SK-N-SH treated with all-trans-retinoic acid at 6 μM for 48 hours (cell line): ENCODE measurements at regions not wholly inside any gene's neighbourhood (a gene's known extent, or its start where the extent isn't known, plus 50 kb on each side); places are given as distances from the start of the nearest gene placed in this dataset.

Experiments used
- ATAC-seq: fragments of 200-7000 bp; cut with Tn5 transposase; 3 replicates; pipeline ENCODE4 v1.9.1; 2020; ENCODE audit warnings: mild to moderate bottlenecking, moderate library complexity
- ARNTL ChIP-seq: fragments of 450-650 bp; formaldehyde crosslinking; IDR thresholded peaks from 2 replicates; pipeline ENCODE4 v1.5.0; 2020; ENCODE audit warnings: low read depth, mild to moderate bottlenecking, moderate library complexity, borderline replicate concordance
- BACH2 ChIP-seq: fragments of 250-450 bp; sonication (Bioruptor Pico); IDR thresholded peaks from 2 replicates; pipeline ENCODE4 v1.9.0; 2021; ENCODE audit warnings: mild to moderate bottlenecking, borderline replicate concordance
- CREB5 ChIP-seq: fragments of 250-450 bp; sonication (Bioruptor Pico); IDR thresholded peaks from 2 replicates; pipeline ENCODE4 v1.5.1; 2020; ENCODE audit warnings: low read depth, mild to moderate bottlenecking, moderate library complexity
- CSDC2 ChIP-seq: fragments of 250-450 bp; sonication (Bioruptor Pico); IDR thresholded peaks from 2 replicates; pipeline ENCODE4 v1.5.0; 2020; ENCODE audit warnings: mild to moderate bottlenecking, moderate library complexity
- CSRNP3 ChIP-seq: fragments of 250-450 bp; sonication (Bioruptor Pico); IDR thresholded peaks from 2 replicates; pipeline ENCODE4 v1.5.1; 2021; ENCODE audit warnings: mild to moderate bottlenecking, moderate library complexity
- GLIS3 ChIP-seq: fragments of 250-450 bp; sonication (Bioruptor Pico); IDR thresholded peaks from 2 replicates; pipeline ENCODE4 v1.5.0; 2020; ENCODE audit warnings: mild to moderate bottlenecking, moderate library complexity
- ISL1 ChIP-seq: fragments of 250-450 bp; sonication (Bioruptor Pico); IDR thresholded peaks from 2 replicates; pipeline ENCODE4 v2.1.2; 2022; ENCODE audit warnings: mild to moderate bottlenecking, moderate library complexity
- OSR1 ChIP-seq: fragments of 250-450 bp; sonication (Bioruptor Pico); IDR thresholded peaks from 2 replicates; pipeline ENCODE4 v1.8.0; 2022; ENCODE audit warnings: moderate library complexity, mild to moderate bottlenecking, inconsistent platforms
- PATZ1 ChIP-seq: fragments of 250-450 bp; sonication (Bioruptor Pico); IDR thresholded peaks from 2 replicates; pipeline ENCODE4 v1.8.0; 2020; ENCODE audit warnings: mild to moderate bottlenecking, moderate library complexity, borderline replicate concordance
- POU6F1 ChIP-seq: fragments of 250-450 bp; sonication (Bioruptor Pico); IDR thresholded peaks from 2 replicates; pipeline ENCODE4 v1.8.0; 2021; ENCODE audit warnings: low read depth, mild to moderate bottlenecking, moderate library complexity, borderline replicate concordance
- PPARA ChIP-seq: fragments of 250-450 bp; sonication (Bioruptor Pico); IDR thresholded peaks from 2 replicates; pipeline ENCODE4 v1.5.0; 2020; ENCODE audit warnings: mild to moderate bottlenecking, borderline replicate concordance
- RARB ChIP-seq: fragments of 250-450 bp; sonication (Bioruptor Pico); IDR thresholded peaks from 2 replicates; pipeline ENCODE4 v1.8.0; 2021; ENCODE audit warnings: mild to moderate bottlenecking, moderate library complexity
- SNAI2 ChIP-seq: fragments of 250-450 bp; sonication (Bioruptor Pico); IDR thresholded peaks from 2 replicates; pipeline ENCODE4 v1.5.0; 2020; ENCODE audit warnings: mild to moderate bottlenecking, moderate library complexity
- TCF4 ChIP-seq: fragments of 250-450 bp; sonication (Bioruptor Pico); IDR thresholded peaks from 2 replicates; pipeline ENCODE4 v1.8.0; 2021; ENCODE audit warnings: mild to moderate bottlenecking, moderate library complexity, borderline replicate concordance
- TOX ChIP-seq: fragments of 250-450 bp; sonication (Bioruptor Pico); IDR thresholded peaks from 2 replicates; pipeline ENCODE4 v1.8.0; 2021; ENCODE audit warnings: mild to moderate bottlenecking, moderate library complexity, borderline replicate concordance
- TSHZ2 ChIP-seq: fragments of 250-450 bp; sonication (Bioruptor Pico); IDR thresholded peaks from 2 replicates; pipeline ENCODE4 v1.5.0; 2020; ENCODE audit warnings: mild to moderate bottlenecking, moderate library complexity
- ZFP3 ChIP-seq: fragments of 250-450 bp; sonication (Bioruptor Pico); IDR thresholded peaks from 2 replicates; pipeline ENCODE4 v1.5.0; 2020; ENCODE audit warnings: mild to moderate bottlenecking, moderate library complexity
- ZFP30 ChIP-seq: fragments of 450-650 bp; formaldehyde crosslinking; IDR thresholded peaks from 2 replicates; pipeline ENCODE4 v1.5.0; 2022; ENCODE audit warnings: mild to moderate bottlenecking, moderate library complexity
- ZNF70 ChIP-seq: fragments of 450-650 bp; formaldehyde crosslinking; IDR thresholded peaks from 2 replicates; pipeline ENCODE4 v1.5.0; 2020; ENCODE audit warnings: mild to moderate bottlenecking, moderate library complexity
- ZNF8 ChIP-seq: fragments of 450-650 bp; formaldehyde crosslinking; IDR thresholded peaks from 2 replicates; pipeline ENCODE4 v1.5.0; 2020; ENCODE audit warnings: mild to moderate bottlenecking, moderate library complexity

GRCh38 chr5:84650429-84650828, 265.7 kb upstream of the EDIL3 start:
- TF ChIP-seq TSHZ2 (CRISPR knock-in tag), result no peak
- no peak for TF ChIP-seq CSDC2 (CRISPR knock-in tag)
- no peak for TF ChIP-seq GLIS3 (CRISPR knock-in tag)
- no peak for TF ChIP-seq ISL1 (CRISPR knock-in tag)
- TF ChIP-seq ZFP3 (CRISPR knock-in tag), result no peak
- no peak for TF ChIP-seq POU6F1 (CRISPR knock-in tag)
- TF ChIP-seq ZFP30 (CRISPR knock-in tag), result no peak
- no peak for TF ChIP-seq CREB5
- TF ChIP-seq RARB (CRISPR knock-in tag), result no peak
- TF ChIP-seq OSR1 (CRISPR knock-in tag), result no peak
- TF ChIP-seq BACH2 (CRISPR knock-in tag), result no peak
- TF ChIP-seq PPARA (CRISPR knock-in tag), result no peak
- TF ChIP-seq ARNTL (CRISPR knock-in tag), result no peak
- no peak for TF ChIP-seq TOX (CRISPR knock-in tag)
- no peak for TF ChIP-seq SNAI2 (CRISPR knock-in tag)
- no peak for TF ChIP-seq TCF4 (CRISPR knock-in tag)
- TF ChIP-seq ZNF8 (CRISPR knock-in tag), result no peak
- no peak for TF ChIP-seq PATZ1 (CRISPR knock-in tag)
- ATAC-seq, result no peak

GRCh38 chr5:84647581-84647980, 262.9 kb upstream of the EDIL3 start:
- no peak for ATAC-seq
- no peak for TF ChIP-seq OSR1 (CRISPR knock-in tag)
- TF ChIP-seq POU6F1 (CRISPR knock-in tag), result no peak
- no peak for TF ChIP-seq ISL1 (CRISPR knock-in tag)
- TF ChIP-seq CSRNP3 (CRISPR knock-in tag), result no peak
- TF ChIP-seq SNAI2 (CRISPR knock-in tag), result no peak
- no peak for TF ChIP-seq ZNF70 (CRISPR knock-in tag)
- TF ChIP-seq TSHZ2 (CRISPR knock-in tag), result no peak
- no peak for TF ChIP-seq PATZ1 (CRISPR knock-in tag)
- no peak for TF ChIP-seq RARB (CRISPR knock-in tag)
- TF ChIP-seq CSDC2 (CRISPR knock-in tag), result no peak
- TF ChIP-seq CREB5, result no peak
